ENCODE measurements at regions not wholly inside any gene's neighbourhood (a gene's known extent, or its start where the extent isn't known, plus 50 kb on each side); places are given as distances from the start of the nearest gene placed in this dataset.

DNA sequence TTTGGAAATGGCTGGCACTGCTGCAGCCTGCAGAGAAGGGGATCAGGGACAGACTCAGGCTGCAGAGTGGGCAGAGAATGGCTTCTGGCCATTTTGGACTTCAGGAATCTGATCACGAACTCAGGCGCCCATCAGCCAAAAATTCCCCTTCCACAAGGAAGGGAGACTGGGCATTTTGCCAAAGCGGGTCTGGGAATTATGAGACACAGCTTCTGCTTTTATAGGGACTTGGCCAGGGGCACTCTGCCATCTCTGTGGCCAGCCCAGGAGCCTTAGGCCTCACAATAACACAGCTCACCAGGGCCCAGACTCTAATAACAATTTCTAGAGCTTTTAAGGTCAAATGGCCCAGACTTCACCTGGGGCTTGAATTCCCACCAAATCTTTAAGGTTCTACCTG is 74.7 kb downstream of the CHST1 start:
- TF ChIP-seq CTCF (IDR thresholded peaks at IDR 0.05) (no peak), POLR2A (IDR thresholded peaks at IDR 0.05) (no peak), EP300 (IDR thresholded peaks at IDR 0.05) (no peak)
